IMR-90 (cell line): ENCODE measurements at regions not wholly inside any gene's neighbourhood (a gene's known extent, or its start where the extent isn't known, plus 50 kb on each side); places are given as distances from the start of the nearest gene placed in this dataset.

Source experiments
- ATAC-seq: fragments of 200-7000 bp; cut with Tn5 transposase; 2 replicates; pipeline ENCODE4 v1.9.1; 2020; ENCODE audit warnings: low read depth, mild to moderate bottlenecking, moderate library complexity
- BruUV-seq: library from RNA; stranded (reverse); fragments of 400-500 nt; replicated peaks from 2 replicates; lab custom pipeline; 2021; lab: Mats Ljungman, UMichigan
- CTCF ChIA-PET: fragments of 300-600 bp; formaldehyde crosslinking; extraction: SDS; loops from one replicate; lab custom pipeline; 2021; ENCODE audit warnings: antibody characterized with exemption; lab: Yijun Ruan, JAX
- POLR2A ChIA-PET: fragments of 300-600 bp; sonication (Branson Sonifier 250); formaldehyde crosslinking; loops from one replicate; lab custom pipeline; 2022; ENCODE audit warnings: antibody characterized with exemption; ENCODE audit not compliant: unreplicated experiment; lab: Charles Lee
- DNase-seq: peaks from one replicate; pipeline ENCODE4 v3.0.0; 2013
- H2AFZ ChIP-seq: replicated peaks from 2 replicates; pipeline ENCODE3; 2013; ENCODE audit warnings: low read length, mild to moderate bottlenecking; ENCODE audit not compliant: poor library complexity
- H2AK5ac ChIP-seq: 2 replicates; pipeline ENCODE4 v1.6.1; 2013; ENCODE audit warnings: low read depth, low read length, inconsistent platforms
- H2AK9ac ChIP-seq: replicated peaks from 2 replicates; pipeline ENCODE3; 2013; ENCODE audit warnings: mild to moderate bottlenecking, low read depth, low read length, moderate library complexity; ENCODE audit not compliant: poor library complexity
- H2BK120ac ChIP-seq: 2 replicates; pipeline ENCODE4 v1.6.1; 2013; ENCODE audit warnings: low read depth, low read length, inconsistent platforms
- H2BK15ac ChIP-seq: 3 replicates; pipeline ENCODE4 v1.6.1; 2013; ENCODE audit warnings: low read depth, low read length, inconsistent platforms
- H2BK20ac ChIP-seq: 2 replicates; pipeline ENCODE4 v1.6.1; 2013; ENCODE audit warnings: low read depth, mild to moderate bottlenecking, inconsistent platforms, low read length, moderate library complexity
- H2BK5ac ChIP-seq: 2 replicates; pipeline ENCODE4 v1.6.1; 2013; ENCODE audit warnings: mild to moderate bottlenecking, low read depth, low read length, inconsistent platforms; ENCODE audit not compliant: poor library complexity, severe bottlenecking
- H3K14ac ChIP-seq: replicated peaks from 2 replicates; pipeline ENCODE4 v1.6.1; 2013; ENCODE audit warnings: low read depth, low read length, inconsistent platforms
- H3K18ac ChIP-seq: 2 replicates; pipeline ENCODE4 v1.6.1; 2013; ENCODE audit warnings: low read depth, low read length, control low read depth
- H3K23ac ChIP-seq: 2 replicates; pipeline ENCODE4 v1.6.1; 2013; ENCODE audit warnings: low read depth, low read length, inconsistent platforms
- H3K27ac ChIP-seq: 2 replicates; pipeline ENCODE4 v1.5.1; 2013; ENCODE audit warnings: mild to moderate bottlenecking, control low read depth, low read length; ENCODE audit not compliant: insufficient read depth
- H3K27me3 ChIP-seq: 2 replicates; pipeline ENCODE4 v1.6.1; 2013; ENCODE audit warnings: low read length; ENCODE audit not compliant: control insufficient read depth, insufficient read depth
- H3K36me3 ChIP-seq: 2 replicates; pipeline ENCODE4 v1.6.1; 2013; ENCODE audit warnings: low read length, mixed read lengths; ENCODE audit not compliant: control insufficient read depth, insufficient read depth
- H3K4ac ChIP-seq: 2 replicates; pipeline ENCODE4 v1.6.1; 2013; ENCODE audit warnings: low read depth, low read length, inconsistent platforms
- H3K4me1 ChIP-seq: 2 replicates; pipeline ENCODE4 v1.6.1; 2013; ENCODE audit warnings: low read length, mixed read lengths; ENCODE audit not compliant: control insufficient read depth, insufficient read depth
- H3K4me2 ChIP-seq: 2 replicates; pipeline ENCODE4 v1.6.1; 2013; ENCODE audit warnings: low read depth, mild to moderate bottlenecking, control low read depth, low read length, moderate library complexity
- H3K4me3 ChIP-seq: 2 replicates; pipeline ENCODE4 v1.5.1; 2013; ENCODE audit warnings: low read depth, mild to moderate bottlenecking, control low read depth, low read length, moderate library complexity; ENCODE audit not compliant: insufficient read depth
- H3K56ac ChIP-seq: 2 replicates; pipeline ENCODE4 v1.6.1; 2013; ENCODE audit warnings: low read length, inconsistent platforms; ENCODE audit not compliant: insufficient read depth; ENCODE audit errors: extremely low read depth
- H3K79me1 ChIP-seq, 2 experiments: 2 replicates each; pipeline ENCODE4 v1.6.1; 2013; ENCODE audit warnings: low read length in 2 of 2, inconsistent platforms in 1 of 2, low read depth in 1 of 2
- H3K9ac ChIP-seq: 2 replicates; pipeline ENCODE4 v1.6.1; 2013; ENCODE audit warnings: low read depth, low read length, control low read depth
- H3K9me1 ChIP-seq: 2 replicates; pipeline ENCODE4 v1.6.1; 2013; ENCODE audit warnings: low read length, inconsistent platforms; ENCODE audit not compliant: insufficient read depth
- H3K9me3 ChIP-seq: 2 replicates; pipeline ENCODE4 v1.6.1; 2013; ENCODE audit warnings: low read length; ENCODE audit not compliant: control insufficient read depth, insufficient read depth
- H4K20me1 ChIP-seq: 2 replicates; pipeline ENCODE4 v1.6.1; 2013; ENCODE audit warnings: low read length, inconsistent platforms; ENCODE audit not compliant: insufficient read depth
- H4K5ac ChIP-seq: 2 replicates; pipeline ENCODE4 v1.6.1; 2013; ENCODE audit warnings: mild to moderate bottlenecking, low read depth, low read length, control low read depth
- H4K8ac ChIP-seq, 2 experiments: 2 replicates each; pipeline ENCODE4 v1.6.1; 2013; ENCODE audit warnings: low read depth in 2 of 2, low read length in 2 of 2, control low read depth in 1 of 2, inconsistent platforms in 1 of 2
- H4K91ac ChIP-seq: 2 replicates; pipeline ENCODE4 v1.6.1; 2013; ENCODE audit warnings: low read depth, low read length, inconsistent platforms; ENCODE audit not compliant: insufficient read depth
- BHLHE40 ChIP-seq: fragments of 150-350 bp; IDR thresholded peaks from 2 replicates; pipeline ENCODE4 v1.6.1; 2016; ENCODE audit warnings: mild to moderate bottlenecking, low read depth, low read length
- CEBPB ChIP-seq: IDR thresholded peaks from 2 replicates; pipeline ENCODE4 v1.6.1; 2012; ENCODE audit warnings: low read depth, low read length, improper control_type of control experiment
- CHD1 ChIP-seq: IDR thresholded peaks from 2 replicates; pipeline ENCODE4 v1.6.1; 2012; ENCODE audit warnings: low read depth, low read length, improper control_type of control experiment
- CTCF ChIP-seq: conservative IDR thresholded peaks from 2 replicates; pipeline ENCODE4 v1.5.1; 2012; ENCODE audit warnings: mild to moderate bottlenecking, low read depth, low read length, improper control_type of control experiment
- ELK1 ChIP-seq: fragments of 150-350 bp; IDR thresholded peaks from 2 replicates; pipeline ENCODE4 v1.6.1; 2016; ENCODE audit warnings: low read depth, mild to moderate bottlenecking, low read length, moderate library complexity, borderline replicate concordance
- FOS ChIP-seq: fragments of 150-350 bp; IDR thresholded peaks from 2 replicates; pipeline ENCODE4 v1.6.1; 2016; ENCODE audit warnings: low read depth, low read length
- MAFK ChIP-seq: IDR thresholded peaks from 2 replicates; pipeline ENCODE4 v1.6.1; 2012; ENCODE audit warnings: low read depth, low read length, improper control_type of control experiment
- MAZ ChIP-seq: IDR thresholded peaks from 2 replicates; pipeline ENCODE4 v1.6.1; 2012; ENCODE audit warnings: low read depth, mild to moderate bottlenecking, low read length, improper control_type of control experiment, moderate library complexity, borderline replicate concordance
- MXI1 ChIP-seq: IDR thresholded peaks from 2 replicates; pipeline ENCODE4 v1.6.1; 2012; ENCODE audit warnings: low read depth, mild to moderate bottlenecking, low read length, moderate library complexity, borderline replicate concordance
- NFE2L2 ChIP-seq: fragments of 150-350 bp; IDR thresholded peaks from 2 replicates; pipeline ENCODE4 v1.6.1; 2016; ENCODE audit warnings: low read depth, mild to moderate bottlenecking, low read length
- POLR2A ChIP-seq: IDR thresholded peaks from 2 replicates; pipeline ENCODE4 v1.6.1; 2012; ENCODE audit warnings: mild to moderate bottlenecking, low read depth, low read length
- RAD21 ChIP-seq: IDR thresholded peaks from 2 replicates; pipeline ENCODE4 v1.6.1; 2012; ENCODE audit warnings: low read length, improper control_type of control experiment
- RCOR1 ChIP-seq: IDR thresholded peaks from 2 replicates; pipeline ENCODE4 v1.6.1; 2012; ENCODE audit warnings: mild to moderate bottlenecking, low read length, improper control_type of control experiment; ENCODE audit not compliant: insufficient replicate concordance
- RFX5 ChIP-seq: IDR thresholded peaks from 2 replicates; pipeline ENCODE4 v1.8.0; 2012; ENCODE audit warnings: low read depth, mild to moderate bottlenecking, low read length, moderate library complexity
- SMC3 ChIP-seq: fragments of 150-350 bp; IDR thresholded peaks from 2 replicates; pipeline ENCODE4 v1.6.1; 2016; ENCODE audit warnings: low read depth, mild to moderate bottlenecking, antibody characterized with exemption, low read length, moderate library complexity
- USF2 ChIP-seq: fragments of 150-350 bp; IDR thresholded peaks from 2 replicates; pipeline ENCODE4 v1.6.1; 2017; ENCODE audit warnings: mild to moderate bottlenecking, antibody characterized with exemption, low read length, low read depth
- WGBS, 2 experiments: methylation state at CpG; one replicate each; pipeline versions ENCODE4 v1.1.5 to v1.1.7; 2013; ENCODE audit warnings: missing lambda C conversion rate in 2 of 2; ENCODE audit not compliant: insufficient read length in 1 of 2; ENCODE audit errors: extremely low coverage in 2 of 2; 5-methylcytosine and 5-hydroxymethylcytosine counted together
- dilution Hi-C: fragments of 300-500 bp; cut with HindIII; formaldehyde crosslinking; loops from one replicate; pipeline ENCODE4 v1.14.3; 2018; ENCODE audit warnings: low sequenced_read_pairs; ENCODE audit not compliant: unreplicated experiment
- in situ Hi-C: fragments of 300-500 bp; cut with MboI; formaldehyde crosslinking; loops from 3 replicates; pipeline ENCODE4 v1.14.3; 2019; ENCODE audit warnings: low sequenced_read_pairs, inconsistent platforms, mixed read lengths
- intact Hi-C: fragments of 100-400 bp; cut with micrococcal nuclease; formaldehyde crosslinking; loops from 2 replicates; pipeline ENCODE4 v1.10.0; 2022

- H2BK5ac ChIP-seq, result no peak overlapping the region
- intact Hi-C loops (no loop called here), dilution Hi-C loops (no loop called here), in situ Hi-C loops (no loop called here)
- H3K4me3 ChIP-seq, result no peak overlapping the region
- no peak overlapping the region for H3K23ac ChIP-seq
- no peak overlapping the region for H2BK20ac ChIP-seq
- no peak overlapping the region for H3K56ac ChIP-seq
- no peak overlapping the region for H3K14ac ChIP-seq
- no peak for TF ChIP-seq FOS
- TF ChIP-seq USF2, result no peak
- TF ChIP-seq MXI1, result no peak
- TF ChIP-seq BHLHE40, result no peak
- TF ChIP-seq ELK1, result no peak
- TF ChIP-seq RAD21, result no peak
- TF ChIP-seq POLR2A, result no peak
- no peak for TF ChIP-seq CEBPB
- no peak for TF ChIP-seq CHD1
- TF ChIP-seq MAFK, result no peak
- no peak for TF ChIP-seq RFX5
- no peak for TF ChIP-seq MAZ
- no peak for TF ChIP-seq NFE2L2
- no peak for TF ChIP-seq SMC3
- no peak for TF ChIP-seq RCOR1
- no peak for TF ChIP-seq CTCF
- ChIA-PET POLR2A (no interaction called here), CTCF (no interaction called here)
- peaks cover 5% of the 10 kb centered on the region for H3K9me3 ChIP-seq
- no peaks in the 10 kb centered on the region for H3K4me1 ChIP-seq
- no peak overlapping the region for H3K18ac ChIP-seq
- ATAC-seq, result no peak
- H3K79me1 ChIP-seq, result no peaks in the 10 kb centered on the region
- H3K36me3 ChIP-seq, result no peaks in the 10 kb centered on the region
- 10% methylated on average over 2 of the region's 3 CpGs; no CpG with 5 or more reads in 1 of the 2 experiments for WGBS, 2 experiments
- H2BK120ac ChIP-seq, result no peak overlapping the region
- no peaks in the 10 kb centered on the region for H3K9me1 ChIP-seq
- no peak overlapping the region for H2AK5ac ChIP-seq
- no peak for DNase-seq
- H4K5ac ChIP-seq, result no peak overlapping the region
- no peak overlapping the region for H2BK15ac ChIP-seq
- no peak overlapping the region for H4K8ac ChIP-seq
- no peak overlapping the region for H2AFZ ChIP-seq
- BruUV-seq, result no TSS peak
- H4K91ac ChIP-seq, result no peak overlapping the region
- H4K20me1 ChIP-seq, result no peaks in the 10 kb centered on the region
- H3K4me2 ChIP-seq, result no peak overlapping the region
- H3K27me3 ChIP-seq, result no peaks in the 10 kb centered on the region
- no peak overlapping the region for H3K27ac ChIP-seq
- no peak overlapping the region for H3K4ac ChIP-seq
- H3K9ac ChIP-seq, result no peak overlapping the region
- no peak overlapping the region for H2AK9ac ChIP-seq
Measured at GRCh38 chr3:63116922-63117321, 161.2 kb upstream of the SYNPR start.
